ENCODE measurements at regions not wholly inside any gene's neighbourhood (a gene's known extent, or its start where the extent isn't known, plus 50 kb on each side); places are given as distances from the start of the nearest gene placed in this dataset.

DNA sequence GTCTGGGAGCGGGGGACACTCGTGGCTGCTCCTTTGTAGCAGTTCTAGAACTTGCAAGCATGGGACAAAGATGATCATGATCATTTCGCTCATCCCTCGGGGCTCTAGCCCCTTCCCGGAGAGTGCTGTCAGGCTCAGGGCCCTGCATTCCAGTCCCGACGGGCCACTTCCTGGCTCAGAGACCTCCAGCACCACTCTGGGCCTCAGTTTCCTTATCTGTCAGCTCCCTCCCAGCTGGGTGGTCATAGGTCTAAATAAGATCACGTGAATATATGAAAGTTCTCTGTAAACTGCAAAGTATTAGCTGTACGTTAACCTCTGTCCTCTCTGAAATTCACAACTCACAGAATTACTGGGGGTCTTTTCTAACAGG is 52.8 kb upstream of the SLC6A11 start:
- TF ChIP-seq ZBTB49 (CRISPR knock-in tag; IDR thresholded peaks at IDR 0.05; ENCODE audit: borderline replicate concordance) (no peak), SYNCRIP (IDR thresholded peaks at IDR 0.05; ENCODE audit: insufficient read depth, low read depth, low read length) (no peak), USF2 (IDR thresholded peaks at IDR 0.05; ENCODE audit: low read depth, low read length) (no peak), USF2 (CRISPR knock-in tag; IDR thresholded peaks at IDR 0.05; ENCODE audit: borderline replicate concordance) (no peak), NBN (conservative IDR thresholded peaks at IDR 0.05) (no peak), ARNTL (CRISPR knock-in tag; IDR thresholded peaks at IDR 0.05) (no peak), REST (IDR thresholded peaks at IDR 0.05; ENCODE audit: borderline replicate concordance in 1 of 2, low read depth in 1 of 2, low read length in 2 of 2) (no peak), CTCF (CRISPR knock-in tag; IDR thresholded peaks at IDR 0.05) (no peak), ZFP36 (IDR thresholded peaks at IDR 0.05; ENCODE audit: borderline replicate concordance, low read depth, low read length, partially characterized antibody) (no peak), MXI1 (IDR thresholded peaks at IDR 0.05; ENCODE audit: borderline replicate concordance, low read depth, low read length) (no peak), RBM22 (optimal IDR thresholded peaks at IDR 0.05; ENCODE audit: low read length) (no peak), ZNF30 (CRISPR knock-in tag; IDR thresholded peaks at IDR 0.05) (no peak), CBX2 (IDR thresholded peaks at IDR 0.05; ENCODE audit: low read depth, low read length) (no peak), CBX2 (CRISPR knock-in tag; IDR thresholded peaks at IDR 0.05; ENCODE audit: low read depth) (no peak)

All from HepG2 (cell line).